ENCODE measurements at regions not wholly inside any gene's neighbourhood (a gene's known extent, or its start where the extent isn't known, plus 50 kb on each side); places are given as distances from the start of the nearest gene placed in this dataset.

GRCh38 chr2:120942658-120943057 is 207.0 kb downstream of the GLI2 start:
- TF ChIP-seq EZH2 (IDR thresholded peaks at IDR 0.05; ENCODE audit: borderline replicate concordance) (no peak), EZH2phosphoT487 (IDR thresholded peaks at IDR 0.05; ENCODE audit: low read depth, severe bottlenecking, unreplicated experiment) (no peak)
- TF ChIP-seq, protein P1, sequence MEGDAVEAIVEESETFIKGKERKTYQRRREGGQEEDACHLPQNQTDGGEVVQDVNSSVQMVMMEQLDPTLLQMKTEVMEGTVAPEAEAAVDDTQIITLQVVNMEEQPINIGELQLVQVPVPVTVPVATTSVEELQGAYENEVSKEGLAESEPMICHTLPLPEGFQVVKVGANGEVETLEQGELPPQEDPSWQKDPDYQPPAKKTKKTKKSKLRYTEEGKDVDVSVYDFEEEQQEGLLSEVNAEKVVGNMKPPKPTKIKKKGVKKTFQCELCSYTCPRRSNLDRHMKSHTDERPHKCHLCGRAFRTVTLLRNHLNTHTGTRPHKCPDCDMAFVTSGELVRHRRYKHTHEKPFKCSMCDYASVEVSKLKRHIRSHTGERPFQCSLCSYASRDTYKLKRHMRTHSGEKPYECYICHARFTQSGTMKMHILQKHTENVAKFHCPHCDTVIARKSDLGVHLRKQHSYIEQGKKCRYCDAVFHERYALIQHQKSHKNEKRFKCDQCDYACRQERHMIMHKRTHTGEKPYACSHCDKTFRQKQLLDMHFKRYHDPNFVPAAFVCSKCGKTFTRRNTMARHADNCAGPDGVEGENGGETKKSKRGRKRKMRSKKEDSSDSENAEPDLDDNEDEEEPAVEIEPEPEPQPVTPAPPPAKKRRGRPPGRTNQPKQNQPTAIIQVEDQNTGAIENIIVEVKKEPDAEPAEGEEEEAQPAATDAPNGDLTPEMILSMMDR (IDR thresholded peaks at IDR 0.05; ENCODE audit: poor library complexity), result no peak
- Histone ChIP-seq H2AFZ (no peak overlapping the region), H3K9me3 (ENCODE audit: low read depth) (no peaks in the 10 kb centered on the region), H3K4me1 (ENCODE audit: insufficient read depth) (peaks cover 27% of the 10 kb centered on the region), H4K20me1 (ENCODE audit: insufficient read depth, poor library complexity, severe bottlenecking) (no peaks in the 10 kb centered on the region), H3K27me3 (no peaks in the 10 kb centered on the region), H3K4me2 (no peak overlapping the region), H3K27ac (no peak overlapping the region), H3K9me2 (replicated peaks; ENCODE audit: insufficient read depth) (no peaks in the 10 kb centered on the region), H3K79me2 (peaks cover 3% of the 10 kb centered on the region), H3K4me3 (no peak overlapping the region), H3K36me3 (replicated peaks; ENCODE audit: insufficient read depth, low read depth) (no peaks in the 10 kb centered on the region)
- no peak for DNase-seq (ENCODE audit: low spot score)
- 92% methylated on average over 15 of the region's 15 CpGs for WGBS (ENCODE audit: low lambda C conversion rate, missing lambda C conversion rate)

DNA sequence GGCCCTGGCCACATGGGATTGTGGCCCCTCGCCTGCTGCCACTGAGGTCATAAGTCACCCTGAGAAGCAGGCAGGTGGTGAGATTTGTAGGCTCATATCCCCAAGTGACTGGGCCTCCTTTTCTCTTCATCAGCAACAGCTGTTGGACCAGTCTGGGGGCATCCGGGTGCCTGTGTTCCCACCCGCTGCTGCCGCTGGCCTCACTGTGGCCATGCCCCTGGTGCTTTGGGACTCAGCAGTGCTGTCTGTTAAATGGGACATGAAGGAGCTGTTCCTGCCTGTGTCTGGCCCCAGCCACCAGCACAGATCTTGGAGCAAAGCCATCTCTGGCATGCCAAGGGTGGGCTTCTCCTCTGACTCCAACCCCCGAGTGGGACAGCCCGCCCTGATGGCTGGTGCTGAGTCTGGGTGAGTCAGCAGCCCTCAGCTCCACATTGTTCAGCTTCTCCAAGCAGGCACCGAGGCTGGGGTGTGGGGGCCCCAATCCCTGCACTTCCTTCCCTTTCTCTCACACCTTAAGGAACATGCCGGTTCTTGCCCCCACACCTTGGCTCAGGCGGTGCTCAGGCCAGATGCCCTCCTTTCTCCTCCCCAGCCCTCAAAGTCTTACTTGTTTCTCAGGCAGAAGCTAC is 207.9 kb downstream of the GLI2 start:
- no peak overlapping the region for H3K27ac ChIP-seq
- H4K20me1 ChIP-seq (ENCODE audit: insufficient read depth, poor library complexity, severe bottlenecking), result no peaks in the 10 kb centered on the region
- H2AFZ ChIP-seq, result no peak overlapping the region
- peaks cover 3% of the 10 kb centered on the region for H3K79me2 ChIP-seq
- 93% methylated on average over 9 of the region's 9 CpGs for WGBS (ENCODE audit: low lambda C conversion rate, missing lambda C conversion rate)
- H3K36me3 ChIP-seq (replicated peaks; ENCODE audit: insufficient read depth, low read depth), result no peaks in the 10 kb centered on the region
- H3K4me2 ChIP-seq, result no peak overlapping the region
- DNase-seq (ENCODE audit: low spot score), result no peak
- TF ChIP-seq, protein P1 (IDR thresholded peaks at IDR 0.05; ENCODE audit: poor library complexity), result no peak
- TF ChIP-seq EZH2 (IDR thresholded peaks at IDR 0.05; ENCODE audit: borderline replicate concordance) (no peak), EZH2phosphoT487 (IDR thresholded peaks at IDR 0.05; ENCODE audit: low read depth, severe bottlenecking, unreplicated experiment) (no peak)
- H3K9me3 ChIP-seq (ENCODE audit: low read depth), result no peaks in the 10 kb centered on the region
- peaks cover 18% of the 10 kb centered on the region for H3K4me1 ChIP-seq (ENCODE audit: insufficient read depth)
- no peak overlapping the region for H3K4me3 ChIP-seq
- H3K27me3 ChIP-seq, result no peaks in the 10 kb centered on the region
- no peaks in the 10 kb centered on the region for H3K9me2 ChIP-seq (replicated peaks; ENCODE audit: insufficient read depth)

- no peak for DNase-seq (ENCODE audit: low spot score)
- Histone ChIP-seq H2AFZ (no peak overlapping the region), H3K27me3 (no peaks in the 10 kb centered on the region), H4K20me1 (ENCODE audit: insufficient read depth, poor library complexity, severe bottlenecking) (no peaks in the 10 kb centered on the region), H3K27ac (no peak overlapping the region), H3K36me3 (replicated peaks; ENCODE audit: insufficient read depth, low read depth) (no peaks in the 10 kb centered on the region), H3K4me2 (no peak overlapping the region), H3K9me3 (ENCODE audit: low read depth) (no peaks in the 10 kb centered on the region), H3K4me3 (no peak overlapping the region), H3K9me2 (replicated peaks; ENCODE audit: insufficient read depth) (no peaks in the 10 kb centered on the region), H3K4me1 (ENCODE audit: insufficient read depth) (peaks cover 8% of the 10 kb centered on the region), H3K79me2 (peaks cover 3% of the 10 kb centered on the region)
- TF ChIP-seq EZH2phosphoT487 (IDR thresholded peaks at IDR 0.05; ENCODE audit: low read depth, severe bottlenecking, unreplicated experiment) (no peak), EZH2 (IDR thresholded peaks at IDR 0.05; ENCODE audit: borderline replicate concordance) (no peak)
- TF ChIP-seq, protein P1 (IDR thresholded peaks at IDR 0.05; ENCODE audit: poor library complexity), result no peak
- WGBS (ENCODE audit: low lambda C conversion rate, missing lambda C conversion rate), result 92% methylated on average over 8 of the region's 8 CpGs
These were observed 208.9 kb downstream of the GLI2 start for GRCh38 chr2:120944575-120944974.
